ENCODE measurements at regions not wholly inside any gene's neighbourhood (a gene's known extent, or its start where the extent isn't known, plus 50 kb on each side); places are given as distances from the start of the nearest gene placed in this dataset.
"Not testable (repeated sequence)": the region's sequence is repeated elsewhere in the genome, so short reads cannot be mapped to it uniquely, and the experiment has no call there.

- H3K27ac ChIP-seq (ENCODE audit: low read depth, low read length); H3K36me3 ChIP-seq (ENCODE audit: insufficient read depth, low read length); H3K27ac Mint-ChIP-seq; H3K36me3 Mint-ChIP-seq; CTCF ChIA-PET (ENCODE audit: partially characterized antibody); H3K27me3 Mint-ChIP-seq; H3K4me3 ChIP-seq (ENCODE audit: low read length in 2 of 2); DNase-seq; H3K4me1 Mint-ChIP-seq; H3K9me3 Mint-ChIP-seq; H3K9me3 ChIP-seq (ENCODE audit: control insufficient read depth in 1 of 2, low read length in 2 of 2); intact Hi-C loops (cut with micrococcal nuclease); H3K27me3 ChIP-seq (ENCODE audit: insufficient read depth, low read length); POLR2A ChIA-PET (ENCODE audit: partially characterized antibody); H3K4me3 Mint-ChIP-seq; H3K4me1 ChIP-seq (ENCODE audit: insufficient read depth, low read length): not testable (repeated sequence)
Measured at GRCh38 chr9:67281574-67281973, 289.2 kb upstream of the SPATA31A3 start.

DNA sequence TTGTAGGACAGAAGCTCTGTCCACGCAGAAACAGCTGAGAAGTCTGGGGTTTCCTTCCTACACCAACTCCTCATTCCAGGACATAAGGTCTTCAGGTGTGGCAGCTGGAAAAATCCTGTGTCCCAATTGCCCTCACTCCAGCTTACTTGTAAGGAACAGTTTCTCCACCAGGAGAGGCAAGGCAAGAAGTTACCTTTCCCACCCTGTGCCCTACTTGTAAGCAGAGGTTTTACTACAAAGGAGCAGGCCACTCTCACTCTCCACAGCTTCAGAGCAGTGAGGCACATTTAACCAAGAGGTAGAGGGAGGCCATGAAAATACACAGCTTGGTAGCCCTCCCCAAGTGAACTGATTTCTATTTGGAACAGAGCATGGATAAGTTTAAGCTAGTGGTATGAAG lies 277.3 kb upstream of the SPATA31A3 start:
- CTCF ChIA-PET (ENCODE audit: partially characterized antibody); H3K27ac Mint-ChIP-seq; DNase-seq; H3K27me3 ChIP-seq (ENCODE audit: insufficient read depth, low read length); H3K36me3 ChIP-seq (ENCODE audit: insufficient read depth, low read length); H3K9me3 Mint-ChIP-seq; H3K4me1 Mint-ChIP-seq; H3K9me3 ChIP-seq (ENCODE audit: control insufficient read depth in 1 of 2, low read length in 2 of 2); H3K4me1 ChIP-seq (ENCODE audit: insufficient read depth, low read length); H3K36me3 Mint-ChIP-seq; H3K27ac ChIP-seq (ENCODE audit: low read depth, low read length); H3K4me3 ChIP-seq (ENCODE audit: low read length in 2 of 2); POLR2A ChIA-PET (ENCODE audit: partially characterized antibody); intact Hi-C loops (cut with micrococcal nuclease); H3K27me3 Mint-ChIP-seq; H3K4me3 Mint-ChIP-seq: not testable (repeated sequence)

DNA sequence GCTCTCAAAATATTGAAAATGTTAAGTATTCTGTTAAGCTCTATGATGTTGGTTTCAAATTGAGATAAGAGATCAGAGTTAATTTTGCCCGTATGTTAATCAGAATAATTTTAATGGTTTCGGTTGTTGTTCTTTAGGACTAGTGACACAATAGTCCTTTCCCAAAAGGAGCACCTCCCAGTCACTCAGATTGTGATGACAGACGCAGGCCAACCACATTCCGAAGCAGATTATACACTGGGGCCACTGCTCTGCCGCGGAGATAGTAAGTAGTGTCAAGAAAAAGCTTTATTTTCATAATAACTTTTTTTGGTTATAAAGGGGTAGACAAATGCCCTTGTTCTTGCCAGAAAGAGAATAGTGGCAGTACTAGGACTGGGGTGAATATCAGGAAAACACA lies 265.5 kb upstream of the SPATA31A3 start:
- H3K4me1 Mint-ChIP-seq; H3K4me1 ChIP-seq (ENCODE audit: insufficient read depth, low read length); H3K27me3 ChIP-seq (ENCODE audit: insufficient read depth, low read length); H3K4me3 ChIP-seq (ENCODE audit: low read length in 2 of 2); H3K9me3 Mint-ChIP-seq; CTCF ChIA-PET (ENCODE audit: partially characterized antibody); POLR2A ChIA-PET (ENCODE audit: partially characterized antibody); H3K27me3 Mint-ChIP-seq; DNase-seq; H3K36me3 ChIP-seq (ENCODE audit: insufficient read depth, low read length); H3K27ac ChIP-seq (ENCODE audit: low read depth, low read length); intact Hi-C loops (cut with micrococcal nuclease); H3K9me3 ChIP-seq (ENCODE audit: control insufficient read depth in 1 of 2, low read length in 2 of 2); H3K27ac Mint-ChIP-seq; H3K36me3 Mint-ChIP-seq; H3K4me3 Mint-ChIP-seq: not testable (repeated sequence)

- H3K27me3 Mint-ChIP-seq; H3K4me1 Mint-ChIP-seq; CTCF ChIA-PET (ENCODE audit: partially characterized antibody); H3K27ac ChIP-seq (ENCODE audit: low read depth, low read length); H3K9me3 Mint-ChIP-seq; H3K27me3 ChIP-seq (ENCODE audit: insufficient read depth, low read length); DNase-seq; H3K4me3 Mint-ChIP-seq; H3K27ac Mint-ChIP-seq; H3K9me3 ChIP-seq (ENCODE audit: control insufficient read depth in 1 of 2, low read length in 2 of 2); H3K36me3 ChIP-seq (ENCODE audit: insufficient read depth, low read length); H3K4me1 ChIP-seq (ENCODE audit: insufficient read depth, low read length); H3K4me3 ChIP-seq (ENCODE audit: low read length in 2 of 2); H3K36me3 Mint-ChIP-seq; intact Hi-C loops (cut with micrococcal nuclease); POLR2A ChIA-PET (ENCODE audit: partially characterized antibody): not testable (repeated sequence)
Measured at GRCh38 chr9:67248967-67249366, 256.6 kb upstream of the SPATA31A3 start.

DNA sequence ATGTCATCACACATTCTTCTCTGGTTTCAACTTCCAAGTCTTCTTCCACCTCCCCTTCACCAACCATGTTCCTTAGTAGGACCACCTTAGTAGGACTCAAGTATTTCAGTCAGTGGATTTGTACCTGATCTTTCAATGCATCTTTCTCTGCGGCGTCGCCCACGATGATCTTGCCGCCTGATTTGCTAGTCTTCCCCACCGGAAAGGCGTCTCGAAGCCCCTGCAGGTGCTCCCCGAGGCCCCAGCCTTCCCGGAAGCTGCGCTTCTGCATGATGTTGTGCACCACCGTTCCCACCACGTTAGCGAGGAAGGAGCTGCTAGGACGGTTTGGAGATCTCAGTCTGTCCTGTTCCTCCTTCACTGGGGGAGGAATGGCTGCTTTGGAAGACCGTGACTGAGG lies 219.7 kb upstream of the SPATA31A3 start:
- H3K36me3 Mint-ChIP-seq; H3K4me3 ChIP-seq (ENCODE audit: low read length in 2 of 2); POLR2A ChIA-PET (ENCODE audit: partially characterized antibody); CTCF ChIA-PET (ENCODE audit: partially characterized antibody); DNase-seq; intact Hi-C loops (cut with micrococcal nuclease); H3K4me1 Mint-ChIP-seq; H3K4me3 Mint-ChIP-seq; H3K9me3 ChIP-seq (ENCODE audit: control insufficient read depth in 1 of 2, low read length in 2 of 2); H3K9me3 Mint-ChIP-seq; H3K27ac Mint-ChIP-seq; H3K27ac ChIP-seq (ENCODE audit: low read depth, low read length); H3K4me1 ChIP-seq (ENCODE audit: insufficient read depth, low read length); H3K27me3 ChIP-seq (ENCODE audit: insufficient read depth, low read length); H3K27me3 Mint-ChIP-seq; H3K36me3 ChIP-seq (ENCODE audit: insufficient read depth, low read length): not testable (repeated sequence)

DNA sequence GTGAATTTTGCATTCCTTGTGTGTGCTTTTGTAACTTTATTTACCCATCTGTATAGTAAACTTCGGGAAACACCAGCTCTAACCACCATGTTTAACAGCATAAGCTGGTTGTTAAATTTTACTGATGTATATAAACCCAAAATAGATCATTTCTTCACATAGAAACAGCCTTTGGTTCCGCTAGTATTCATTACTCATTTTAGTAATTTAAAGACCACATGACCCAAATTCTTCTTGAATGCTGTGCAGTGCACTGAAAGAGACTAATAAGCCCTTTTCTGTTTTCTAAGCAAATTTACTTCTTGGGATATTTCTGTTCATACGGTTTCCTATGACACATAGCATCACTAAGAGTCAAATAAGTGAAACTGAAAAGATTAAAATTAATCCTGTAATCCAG lies 218.5 kb upstream of the SPATA31A3 start:
- DNase-seq; intact Hi-C loops (cut with micrococcal nuclease); H3K27ac Mint-ChIP-seq; H3K9me3 ChIP-seq (ENCODE audit: control insufficient read depth in 1 of 2, low read length in 2 of 2); H3K4me1 ChIP-seq (ENCODE audit: insufficient read depth, low read length); H3K9me3 Mint-ChIP-seq; H3K27me3 Mint-ChIP-seq; H3K4me3 Mint-ChIP-seq; H3K4me3 ChIP-seq (ENCODE audit: low read length in 2 of 2); H3K27me3 ChIP-seq (ENCODE audit: insufficient read depth, low read length); POLR2A ChIA-PET (ENCODE audit: partially characterized antibody); H3K36me3 Mint-ChIP-seq; CTCF ChIA-PET (ENCODE audit: partially characterized antibody); H3K4me1 Mint-ChIP-seq; H3K27ac ChIP-seq (ENCODE audit: low read depth, low read length); H3K36me3 ChIP-seq (ENCODE audit: insufficient read depth, low read length): not testable (repeated sequence)

DNA sequence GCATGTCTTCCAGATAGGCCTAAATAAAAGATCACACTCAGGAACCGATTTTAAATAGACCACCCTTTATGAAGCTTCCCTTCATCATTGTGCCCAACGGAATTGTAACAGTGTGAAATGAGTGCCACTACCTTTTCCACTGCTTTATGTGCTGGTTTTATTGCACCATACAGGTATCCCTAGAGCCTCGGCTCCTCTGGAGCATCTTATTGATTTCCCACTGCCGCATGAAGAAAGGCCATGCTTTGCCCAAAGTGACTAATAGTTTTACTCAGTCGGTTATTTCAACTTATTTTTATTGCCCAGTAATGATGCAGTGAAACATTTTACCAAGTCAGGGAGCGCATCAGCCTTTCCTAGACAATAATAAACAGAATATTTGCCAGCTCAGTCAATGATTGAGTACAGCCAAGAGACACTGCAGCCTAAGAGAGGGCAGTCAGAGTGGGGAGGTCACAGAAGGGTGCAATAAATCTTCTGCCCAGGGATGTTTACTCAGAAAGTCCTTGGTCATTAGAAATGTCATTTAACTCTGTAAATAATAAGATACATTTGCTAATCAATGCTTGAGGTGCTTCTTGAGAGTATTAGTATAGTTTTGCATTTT lies 216.6 kb upstream of the SPATA31A3 start:
- H3K27me3 ChIP-seq (ENCODE audit: insufficient read depth, low read length); H3K36me3 Mint-ChIP-seq; H3K4me1 ChIP-seq (ENCODE audit: insufficient read depth, low read length); CTCF ChIA-PET (ENCODE audit: partially characterized antibody); DNase-seq; H3K27ac ChIP-seq (ENCODE audit: low read depth, low read length); H3K36me3 ChIP-seq (ENCODE audit: insufficient read depth, low read length); intact Hi-C loops (cut with micrococcal nuclease); H3K9me3 ChIP-seq (ENCODE audit: control insufficient read depth in 1 of 2, low read length in 2 of 2); H3K27ac Mint-ChIP-seq; H3K4me3 Mint-ChIP-seq; H3K9me3 Mint-ChIP-seq; H3K4me1 Mint-ChIP-seq; POLR2A ChIA-PET (ENCODE audit: partially characterized antibody); H3K4me3 ChIP-seq (ENCODE audit: low read length in 2 of 2); H3K27me3 Mint-ChIP-seq: not testable (repeated sequence)

DNA sequence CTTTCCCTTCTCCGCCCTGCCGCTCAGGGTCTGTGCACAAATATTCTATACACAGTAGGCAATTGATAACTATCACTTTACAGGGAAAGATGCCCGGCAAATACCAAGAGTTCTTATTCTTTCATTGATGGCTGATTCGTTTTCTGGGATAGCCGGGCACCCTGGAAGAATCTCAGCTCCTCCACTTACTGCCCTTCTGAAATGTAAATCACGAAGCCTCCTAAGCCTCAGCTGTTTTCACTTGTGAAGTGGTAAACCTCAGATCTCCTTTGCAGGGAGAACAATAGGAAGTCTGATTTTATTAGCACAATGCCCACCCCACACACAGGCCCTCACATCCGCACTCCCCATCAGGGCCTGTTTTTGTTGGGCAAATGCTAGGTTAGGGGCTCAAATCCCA lies 203.8 kb upstream of the SPATA31A3 start:
- H3K27ac Mint-ChIP-seq; H3K4me1 Mint-ChIP-seq; H3K4me1 ChIP-seq (ENCODE audit: insufficient read depth, low read length); H3K4me3 ChIP-seq (ENCODE audit: low read length in 2 of 2); intact Hi-C loops (cut with micrococcal nuclease); H3K27me3 Mint-ChIP-seq; H3K4me3 Mint-ChIP-seq; DNase-seq; H3K36me3 ChIP-seq (ENCODE audit: insufficient read depth, low read length); H3K27ac ChIP-seq (ENCODE audit: low read depth, low read length); H3K27me3 ChIP-seq (ENCODE audit: insufficient read depth, low read length); H3K36me3 Mint-ChIP-seq; H3K9me3 Mint-ChIP-seq; POLR2A ChIA-PET (ENCODE audit: partially characterized antibody); CTCF ChIA-PET (ENCODE audit: partially characterized antibody); H3K9me3 ChIP-seq (ENCODE audit: control insufficient read depth in 1 of 2, low read length in 2 of 2): not testable (repeated sequence)

All from CD4-positive, alpha-beta memory T cell (primary cell).